ENCODE measurements at regions not wholly inside any gene's neighbourhood (a gene's known extent, or its start where the extent isn't known, plus 50 kb on each side); places are given as distances from the start of the nearest gene placed in this dataset.

DNA sequence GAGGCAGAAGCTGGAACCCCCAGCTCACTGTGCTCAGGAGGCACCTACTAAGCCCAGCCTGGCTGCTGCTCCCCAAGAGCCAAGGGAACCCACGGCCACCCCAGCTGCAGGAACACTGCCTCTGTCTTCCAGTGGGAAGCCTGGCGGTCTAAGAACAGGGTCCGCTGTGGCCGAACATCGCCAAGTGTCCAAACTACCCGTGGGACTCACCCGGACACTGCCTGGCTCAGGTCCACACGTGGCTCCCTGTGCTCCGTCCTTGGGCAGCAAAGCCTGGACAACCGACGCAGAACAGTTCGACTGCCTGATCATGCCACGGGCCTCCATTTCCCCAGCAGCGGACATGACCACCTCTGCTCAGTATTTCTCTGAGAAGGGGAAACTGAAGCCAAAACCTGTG is 747.0 kb downstream of the BRD1 start:
- TF ChIP-seq, protein P1, sequence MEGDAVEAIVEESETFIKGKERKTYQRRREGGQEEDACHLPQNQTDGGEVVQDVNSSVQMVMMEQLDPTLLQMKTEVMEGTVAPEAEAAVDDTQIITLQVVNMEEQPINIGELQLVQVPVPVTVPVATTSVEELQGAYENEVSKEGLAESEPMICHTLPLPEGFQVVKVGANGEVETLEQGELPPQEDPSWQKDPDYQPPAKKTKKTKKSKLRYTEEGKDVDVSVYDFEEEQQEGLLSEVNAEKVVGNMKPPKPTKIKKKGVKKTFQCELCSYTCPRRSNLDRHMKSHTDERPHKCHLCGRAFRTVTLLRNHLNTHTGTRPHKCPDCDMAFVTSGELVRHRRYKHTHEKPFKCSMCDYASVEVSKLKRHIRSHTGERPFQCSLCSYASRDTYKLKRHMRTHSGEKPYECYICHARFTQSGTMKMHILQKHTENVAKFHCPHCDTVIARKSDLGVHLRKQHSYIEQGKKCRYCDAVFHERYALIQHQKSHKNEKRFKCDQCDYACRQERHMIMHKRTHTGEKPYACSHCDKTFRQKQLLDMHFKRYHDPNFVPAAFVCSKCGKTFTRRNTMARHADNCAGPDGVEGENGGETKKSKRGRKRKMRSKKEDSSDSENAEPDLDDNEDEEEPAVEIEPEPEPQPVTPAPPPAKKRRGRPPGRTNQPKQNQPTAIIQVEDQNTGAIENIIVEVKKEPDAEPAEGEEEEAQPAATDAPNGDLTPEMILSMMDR (IDR thresholded peaks at IDR 0.05; ENCODE audit: insufficient read depth, low read length): no peak
- no peak for TF ChIP-seq GABPA (IDR thresholded peaks at IDR 0.05; ENCODE audit: low read depth)
- TF ChIP-seq POLR2AphosphoS5 (IDR thresholded peaks at IDR 0.05; ENCODE audit: low read depth): no peak
- TF ChIP-seq, protein P2, sequence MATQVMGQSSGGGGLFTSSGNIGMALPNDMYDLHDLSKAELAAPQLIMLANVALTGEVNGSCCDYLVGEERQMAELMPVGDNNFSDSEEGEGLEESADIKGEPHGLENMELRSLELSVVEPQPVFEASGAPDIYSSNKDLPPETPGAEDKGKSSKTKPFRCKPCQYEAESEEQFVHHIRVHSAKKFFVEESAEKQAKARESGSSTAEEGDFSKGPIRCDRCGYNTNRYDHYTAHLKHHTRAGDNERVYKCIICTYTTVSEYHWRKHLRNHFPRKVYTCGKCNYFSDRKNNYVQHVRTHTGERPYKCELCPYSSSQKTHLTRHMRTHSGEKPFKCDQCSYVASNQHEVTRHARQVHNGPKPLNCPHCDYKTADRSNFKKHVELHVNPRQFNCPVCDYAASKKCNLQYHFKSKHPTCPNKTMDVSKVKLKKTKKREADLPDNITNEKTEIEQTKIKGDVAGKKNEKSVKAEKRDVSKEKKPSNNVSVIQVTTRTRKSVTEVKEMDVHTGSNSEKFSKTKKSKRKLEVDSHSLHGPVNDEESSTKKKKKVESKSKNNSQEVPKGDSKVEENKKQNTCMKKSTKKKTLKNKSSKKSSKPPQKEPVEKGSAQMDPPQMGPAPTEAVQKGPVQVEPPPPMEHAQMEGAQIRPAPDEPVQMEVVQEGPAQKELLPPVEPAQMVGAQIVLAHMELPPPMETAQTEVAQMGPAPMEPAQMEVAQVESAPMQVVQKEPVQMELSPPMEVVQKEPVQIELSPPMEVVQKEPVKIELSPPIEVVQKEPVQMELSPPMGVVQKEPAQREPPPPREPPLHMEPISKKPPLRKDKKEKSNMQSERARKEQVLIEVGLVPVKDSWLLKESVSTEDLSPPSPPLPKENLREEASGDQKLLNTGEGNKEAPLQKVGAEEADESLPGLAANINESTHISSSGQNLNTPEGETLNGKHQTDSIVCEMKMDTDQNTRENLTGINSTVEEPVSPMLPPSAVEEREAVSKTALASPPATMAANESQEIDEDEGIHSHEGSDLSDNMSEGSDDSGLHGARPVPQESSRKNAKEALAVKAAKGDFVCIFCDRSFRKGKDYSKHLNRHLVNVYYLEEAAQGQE (IDR thresholded peaks at IDR 0.05; ENCODE audit: insufficient replicate concordance, low read depth): no peak
- no peak for TF ChIP-seq SPI1 (IDR thresholded peaks at IDR 0.05; ENCODE audit: borderline replicate concordance, low read depth)

All from HL-60 (cell line).